C4-2B (cell line): ENCODE measurements at regions not wholly inside any gene's neighbourhood (a gene's known extent, or its start where the extent isn't known, plus 50 kb on each side); places are given as distances from the start of the nearest gene placed in this dataset.

Experiments
- ZFX ChIP-seq: fragments of 450-650 bp; IDR thresholded peaks from 2 replicates; pipeline ENCODE4 v1.6.1; 2017
- TF ChIP-seq, protein P1 (sequence below): fragments of 450-650 bp; conservative IDR thresholded peaks from 2 replicates; pipeline ENCODE4 v1.5.1; 2017; ENCODE audit warnings: mild to moderate bottlenecking

DNA sequence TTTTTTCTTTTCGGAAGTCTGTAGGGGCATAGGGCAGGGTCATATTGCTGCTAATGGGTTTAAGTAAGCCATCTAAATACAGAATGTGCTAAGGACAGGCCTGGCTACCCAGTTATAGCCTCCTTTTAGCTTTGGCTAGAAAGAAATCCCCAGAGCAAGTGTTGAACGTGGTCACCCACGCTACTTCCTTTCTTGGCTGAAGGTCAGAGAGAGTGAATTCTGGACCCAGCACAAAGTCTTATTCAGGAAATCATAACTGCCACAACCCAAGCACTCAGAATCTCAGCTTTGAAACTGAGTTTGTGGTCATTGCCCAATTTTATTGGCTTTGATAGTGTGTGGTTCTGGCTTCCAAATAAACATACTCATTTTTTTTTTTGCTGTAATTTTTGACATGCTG is 542.1 kb upstream of the ATP2B1 start:
- TF ChIP-seq, protein P1, sequence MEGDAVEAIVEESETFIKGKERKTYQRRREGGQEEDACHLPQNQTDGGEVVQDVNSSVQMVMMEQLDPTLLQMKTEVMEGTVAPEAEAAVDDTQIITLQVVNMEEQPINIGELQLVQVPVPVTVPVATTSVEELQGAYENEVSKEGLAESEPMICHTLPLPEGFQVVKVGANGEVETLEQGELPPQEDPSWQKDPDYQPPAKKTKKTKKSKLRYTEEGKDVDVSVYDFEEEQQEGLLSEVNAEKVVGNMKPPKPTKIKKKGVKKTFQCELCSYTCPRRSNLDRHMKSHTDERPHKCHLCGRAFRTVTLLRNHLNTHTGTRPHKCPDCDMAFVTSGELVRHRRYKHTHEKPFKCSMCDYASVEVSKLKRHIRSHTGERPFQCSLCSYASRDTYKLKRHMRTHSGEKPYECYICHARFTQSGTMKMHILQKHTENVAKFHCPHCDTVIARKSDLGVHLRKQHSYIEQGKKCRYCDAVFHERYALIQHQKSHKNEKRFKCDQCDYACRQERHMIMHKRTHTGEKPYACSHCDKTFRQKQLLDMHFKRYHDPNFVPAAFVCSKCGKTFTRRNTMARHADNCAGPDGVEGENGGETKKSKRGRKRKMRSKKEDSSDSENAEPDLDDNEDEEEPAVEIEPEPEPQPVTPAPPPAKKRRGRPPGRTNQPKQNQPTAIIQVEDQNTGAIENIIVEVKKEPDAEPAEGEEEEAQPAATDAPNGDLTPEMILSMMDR = no peak
- TF ChIP-seq ZFX = no peak
